Gastroesophageal sphincter (tissue), 3 donors: ENCODE measurements at regions not wholly inside any gene's neighbourhood (a gene's known extent, or its start where the extent isn't known, plus 50 kb on each side); places are given as distances from the start of the nearest gene placed in this dataset.

Experiments
- CTCF ChIP-seq, 4 experiments: fragments of 200-600 bp in 2 of 4; fragments of 450-650 bp in 2 of 4; sonication (generic) in 1 of 4; IDR thresholded peaks; one replicate each; pipeline ENCODE4 v1.5.1; 2017 to 2019; ENCODE audit warnings: antibody characterized with exemption in 4 of 4, mild to moderate bottlenecking in 2 of 4, moderate library complexity in 2 of 4
- EP300 ChIP-seq: sonication (generic); formaldehyde crosslinking; IDR thresholded peaks from one replicate; pipeline ENCODE4 v1.6.1; 2017; ENCODE audit warnings: antibody characterized with exemption, mild to moderate bottlenecking
- POLR2A ChIP-seq, 2 donors: fragments of 450-650 bp; IDR thresholded peaks; one replicate each; pipeline ENCODE4 v1.6.1; 2017; ENCODE audit warnings: antibody characterized with exemption in 2 of 2, mild to moderate bottlenecking in 2 of 2, moderate library complexity in 1 of 2
- POLR2AphosphoS5 ChIP-seq: sonication (generic); formaldehyde crosslinking; IDR thresholded peaks from one replicate; pipeline ENCODE4 v1.6.1; 2017; ENCODE audit warnings: antibody characterized with exemption

- TF ChIP-seq EP300 (no peak), CTCF (IDR thresholded peaks at IDR 0.05) (no peak), POLR2AphosphoS5 (no peak), POLR2A (IDR thresholded peaks at IDR 0.05) (no peak)
Observed at GRCh38 chr4:34880246-34880645, 1364.1 kb downstream of the ARAP2 start.
